ENCODE measurements at regions not wholly inside any gene's neighbourhood (a gene's known extent, or its start where the extent isn't known, plus 50 kb on each side); places are given as distances from the start of the nearest gene placed in this dataset.

GRCh38 chr6:80543151-80543550 is 436.7 kb downstream of the BCKDHB start:
- TF ChIP-seq TAF1 (IDR thresholded peaks at IDR 0.05; ENCODE audit: borderline replicate concordance, low read depth, low read length) (no peak), POLR2A (IDR thresholded peaks at IDR 0.05; ENCODE audit: low read depth, low read length) (no peak), POLR2AphosphoS5 (IDR thresholded peaks at IDR 0.05; ENCODE audit: low read depth, low read length) (no peak)
